DMS114 treated with DMSO at 0.1 percent for 48 hours (cell line): ENCODE measurements at regions not wholly inside any gene's neighbourhood (a gene's known extent, or its start where the extent isn't known, plus 50 kb on each side); places are given as distances from the start of the nearest gene placed in this dataset.
"Not testable (repeated sequence)": the region's sequence is repeated elsewhere in the genome, so short reads cannot be mapped to it uniquely, and the experiment has no call there.

Experiments
- DNase-seq: peaks from one replicate; lab custom pipeline; 2025; ENCODE audit not compliant: unreplicated experiment; lab: John Stamatoyannopoulos, UW

GRCh38 chr18:25497151-25497794 is 145.3 kb upstream of the ZNF521 start:
- DNase-seq = no peak

- no peak for DNase-seq
These were observed 144.6 kb upstream of the ZNF521 start for GRCh38 chr18:25496544-25496943.

- no peak for DNase-seq
These were observed 143.6 kb upstream of the ZNF521 start for GRCh38 chr18:25495606-25496005.

GRCh38 chr18:25494888-25495287 is 142.9 kb upstream of the ZNF521 start:
- DNase-seq = no peak

- no peak for DNase-seq
These were observed 141.4 kb upstream of the ZNF521 start for GRCh38 chr18:25493401-25493800.

GRCh38 chr18:25490316-25490715 is 138.3 kb upstream of the ZNF521 start:
- DNase-seq = no peak

GRCh38 chr18:25473008-25473407 is 121.0 kb upstream of the ZNF521 start:
- DNase-seq = no peak

GRCh38 chr18:25470756-25471524 is 119.0 kb upstream of the ZNF521 start:
- not testable (repeated sequence) for DNase-seq

GRCh38 chr18:25470062-25470461 is 118.1 kb upstream of the ZNF521 start:
- DNase-seq = no peak

GRCh38 chr18:25469489-25469888 is 117.5 kb upstream of the ZNF521 start:
- no peak for DNase-seq

GRCh38 chr18:25467226-25467987 is 115.4 kb upstream of the ZNF521 start:
- DNase-seq = no peak

- no peak for DNase-seq
These were observed 113.3 kb upstream of the ZNF521 start for GRCh38 chr18:25465152-25465732.

- DNase-seq = no peak
These were observed 112.3 kb upstream of the ZNF521 start for GRCh38 chr18:25464227-25464626.

GRCh38 chr18:25463726-25464125 is 111.8 kb upstream of the ZNF521 start:
- DNase-seq = no peak

- no peak for DNase-seq
These were observed 107.8 kb upstream of the ZNF521 start for GRCh38 chr18:25459814-25460213.

GRCh38 chr18:25457601-25458000 is 105.6 kb upstream of the ZNF521 start:
- no peak for DNase-seq

- no peak for DNase-seq
These were observed 105.2 kb upstream of the ZNF521 start for GRCh38 chr18:25457126-25457525.

- DNase-seq = no peak
These were observed 104.5 kb upstream of the ZNF521 start for GRCh38 chr18:25456334-25457010.

GRCh38 chr18:25455646-25456045 is 103.7 kb upstream of the ZNF521 start:
- no peak for DNase-seq

GRCh38 chr18:25455159-25455558 is 103.2 kb upstream of the ZNF521 start:
- no peak for DNase-seq

GRCh38 chr18:25454730-25455129 is 102.8 kb upstream of the ZNF521 start:
- no peak for DNase-seq
